ENCODE measurements at regions not wholly inside any gene's neighbourhood (a gene's known extent, or its start where the extent isn't known, plus 50 kb on each side); places are given as distances from the start of the nearest gene placed in this dataset.

GRCh38 chr3:24588629-24589512 lies 94.2 kb upstream of the THRB start (continued):
- TF ChIP-seq REST (IDR thresholded peaks at IDR 0.05; ENCODE audit: borderline replicate concordance) = no peak

GRCh38 chr3:24589513-24589851 lies 94.8 kb upstream of the THRB start:
- no peaks in the 10 kb centered on the region for H4K20me1 ChIP-seq (ENCODE audit: insufficient read depth)
- H3K4me3 ChIP-seq (ENCODE audit: low read length) = no peak overlapping the region
- no peak overlapping the region for H3K4me2 ChIP-seq (ENCODE audit: low read length)
- H2AFZ ChIP-seq (ENCODE audit: low read depth, low read length) = no peak overlapping the region
- no peaks in the 10 kb centered on the region for H3F3A ChIP-seq (ENCODE audit: insufficient read depth, low read length, poor library complexity, severe bottlenecking)
- no peak overlapping the region for H3K9ac ChIP-seq (ENCODE audit: low read length)
- no peaks in the 10 kb centered on the region for H3K9me2 ChIP-seq (ENCODE audit: insufficient read depth, low read length)
- H3K36me3 ChIP-seq (ENCODE audit: insufficient read depth, low read length) = no peaks in the 10 kb centered on the region
- no peaks in the 10 kb centered on the region for H3K79me2 ChIP-seq (replicated peaks; ENCODE audit: insufficient read depth, low read length)
- no peaks in the 10 kb centered on the region for H3K27me3 ChIP-seq (ENCODE audit: insufficient read depth, low read depth, low read length)
- no peaks in the 10 kb centered on the region for H3K9me3 ChIP-seq (ENCODE audit: low read length)
- TF ChIP-seq REST (IDR thresholded peaks at IDR 0.05; ENCODE audit: borderline replicate concordance) (no peak), TAF1 (IDR thresholded peaks at IDR 0.05; ENCODE audit: low read depth) (no peak), EZH2 (IDR thresholded peaks at IDR 0.05; ENCODE audit: borderline replicate concordance, insufficient read depth, low read length, poor library complexity, severe bottlenecking) (no peak), POLR2AphosphoS5 (IDR thresholded peaks at IDR 0.05) (no peak), RAD21 (conservative IDR thresholded peaks at IDR 0.05) (no peak)
- H3K27ac ChIP-seq (ENCODE audit: low read length) = no peak overlapping the region

GRCh38 chr3:24589931-24590880 lies 95.6 kb upstream of the THRB start:
- no peak overlapping the region for H3K4me3 ChIP-seq (ENCODE audit: low read length)
- no peaks in the 10 kb centered on the region for H3K9me2 ChIP-seq (ENCODE audit: insufficient read depth, low read length)
- no peak overlapping the region for H3K27ac ChIP-seq (ENCODE audit: low read length)
- H3K36me3 ChIP-seq (ENCODE audit: insufficient read depth, low read length) = no peaks in the 10 kb centered on the region
- no peaks in the 10 kb centered on the region for H3K79me2 ChIP-seq (replicated peaks; ENCODE audit: insufficient read depth, low read length)
- H3K4me2 ChIP-seq (ENCODE audit: low read length) = no peak overlapping the region
- H3F3A ChIP-seq (ENCODE audit: insufficient read depth, low read length, poor library complexity, severe bottlenecking) = no peaks in the 10 kb centered on the region
- no peaks in the 10 kb centered on the region for H3K27me3 ChIP-seq (ENCODE audit: insufficient read depth, low read depth, low read length)
- H3K9ac ChIP-seq (ENCODE audit: low read length) = no peak overlapping the region
- H3K9me3 ChIP-seq (ENCODE audit: low read length) = no peaks in the 10 kb centered on the region
- no peaks in the 10 kb centered on the region for H4K20me1 ChIP-seq (ENCODE audit: insufficient read depth)
- no peak overlapping the region for H2AFZ ChIP-seq (ENCODE audit: low read depth, low read length)
- TF ChIP-seq POLR2AphosphoS5 (IDR thresholded peaks at IDR 0.05) (no peak), MXI1 (conservative IDR thresholded peaks at IDR 0.05; ENCODE audit: poor library complexity, severe bottlenecking) (no peak), CTCF (IDR thresholded peaks at IDR 0.05; ENCODE audit: poor library complexity, severe bottlenecking) (no peak), EP300 (conservative IDR thresholded peaks at IDR 0.05; ENCODE audit: poor library complexity, severe bottlenecking) (no peak), EZH2 (IDR thresholded peaks at IDR 0.05; ENCODE audit: borderline replicate concordance, insufficient read depth, low read length, poor library complexity, severe bottlenecking) (no peak), RAD21 (conservative IDR thresholded peaks at IDR 0.05) (no peak), REST (IDR thresholded peaks at IDR 0.05; ENCODE audit: borderline replicate concordance) (no peak), TAF1 (IDR thresholded peaks at IDR 0.05; ENCODE audit: low read depth) (no peak)
